Peyer's patch (tissue), 4 donors: ENCODE measurements at regions not wholly inside any gene's neighbourhood (a gene's known extent, or its start where the extent isn't known, plus 50 kb on each side); places are given as distances from the start of the nearest gene placed in this dataset.

Experiments
- POLR2A ChIP-seq, 2 donors: fragments of 450-650 bp; IDR thresholded peaks; one replicate each; pipeline ENCODE4 v1.5.1; 2017; ENCODE audit warnings: antibody characterized with exemption in 2 of 2, mild to moderate bottlenecking in 2 of 2, moderate library complexity in 2 of 2
- TF ChIP-seq, protein P1 (sequence below), 6 experiments: fragments of 450-650 bp in 4 of 6; fragments of 200-600 bp in 2 of 6; sonication (generic) in 1 of 6; IDR thresholded peaks; one replicate each; pipeline ENCODE4 v1.5.1; 2017 to 2019; ENCODE audit warnings: antibody characterized with exemption in 6 of 6, mild to moderate bottlenecking in 3 of 6, moderate library complexity in 1 of 6

DNA sequence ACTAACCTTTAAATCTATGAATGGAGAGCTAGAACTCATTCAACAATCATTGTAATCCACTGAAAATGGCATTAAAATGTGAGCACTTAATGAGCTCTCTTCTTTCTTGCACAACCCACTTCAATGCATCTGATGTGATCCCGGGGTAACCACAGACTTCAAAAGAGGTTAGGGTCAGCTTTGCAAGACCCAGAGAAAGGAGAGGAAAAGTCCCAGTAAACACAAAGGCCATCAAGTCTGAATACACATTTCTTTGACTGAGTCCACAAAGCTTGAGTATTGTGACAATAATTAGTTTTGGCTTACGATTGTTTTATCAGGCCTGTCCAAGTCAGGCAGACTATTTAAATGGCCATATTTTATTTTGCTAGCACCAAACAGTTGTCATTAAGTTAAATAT lies 148.8 kb upstream of the ZNF608 start:
- TF ChIP-seq, protein P1, sequence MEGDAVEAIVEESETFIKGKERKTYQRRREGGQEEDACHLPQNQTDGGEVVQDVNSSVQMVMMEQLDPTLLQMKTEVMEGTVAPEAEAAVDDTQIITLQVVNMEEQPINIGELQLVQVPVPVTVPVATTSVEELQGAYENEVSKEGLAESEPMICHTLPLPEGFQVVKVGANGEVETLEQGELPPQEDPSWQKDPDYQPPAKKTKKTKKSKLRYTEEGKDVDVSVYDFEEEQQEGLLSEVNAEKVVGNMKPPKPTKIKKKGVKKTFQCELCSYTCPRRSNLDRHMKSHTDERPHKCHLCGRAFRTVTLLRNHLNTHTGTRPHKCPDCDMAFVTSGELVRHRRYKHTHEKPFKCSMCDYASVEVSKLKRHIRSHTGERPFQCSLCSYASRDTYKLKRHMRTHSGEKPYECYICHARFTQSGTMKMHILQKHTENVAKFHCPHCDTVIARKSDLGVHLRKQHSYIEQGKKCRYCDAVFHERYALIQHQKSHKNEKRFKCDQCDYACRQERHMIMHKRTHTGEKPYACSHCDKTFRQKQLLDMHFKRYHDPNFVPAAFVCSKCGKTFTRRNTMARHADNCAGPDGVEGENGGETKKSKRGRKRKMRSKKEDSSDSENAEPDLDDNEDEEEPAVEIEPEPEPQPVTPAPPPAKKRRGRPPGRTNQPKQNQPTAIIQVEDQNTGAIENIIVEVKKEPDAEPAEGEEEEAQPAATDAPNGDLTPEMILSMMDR (IDR thresholded peaks at IDR 0.05): no peak
- TF ChIP-seq POLR2A (IDR thresholded peaks at IDR 0.05): no peak
